Activated B cell treated with CpG ODN at 0.5 μM for 24 hours (primary cell): ENCODE measurements at regions not wholly inside any gene's neighbourhood (a gene's known extent, or its start where the extent isn't known, plus 50 kb on each side); places are given as distances from the start of the nearest gene placed in this dataset.

Experiments used
- ATAC-seq: fragments of 200-7000 bp; cut with Tn5 transposase; one replicate; pipeline ENCODE4 v1.10.0; 2021; ENCODE audit warnings: low read depth, mild to moderate bottlenecking, moderate library complexity
- CTCF ChIA-PET: fragments of 350-600 bp; sonication (Branson Sonifier 250); formaldehyde crosslinking; loops from one replicate; lab custom pipeline; 2021; ENCODE audit warnings: antibody characterized with exemption; lab: Charles Lee
- POLR2A ChIA-PET: fragments of 350-600 bp; sonication (Branson Sonifier 250); formaldehyde crosslinking; loops from one replicate; lab custom pipeline; 2021; ENCODE audit warnings: antibody characterized with exemption; lab: Charles Lee
- DNase-seq: peaks from one replicate; pipeline ENCODE4 v3.0.0; 2022
- H3K27ac Mint-ChIP-seq: one replicate; pipeline ENCODE4 v1.8.0; 2020; ENCODE audit warnings: mixed read lengths
- H3K27me3 Mint-ChIP-seq: one replicate; pipeline ENCODE4 v1.8.0; 2021; ENCODE audit warnings: mixed read lengths
- H3K36me3 Mint-ChIP-seq: one replicate; pipeline ENCODE4 v1.8.0; 2021; ENCODE audit warnings: low read depth, mixed read lengths
- H3K4me1 Mint-ChIP-seq: one replicate; pipeline ENCODE4 v1.8.0; 2021; ENCODE audit warnings: mixed read lengths
- H3K4me3 Mint-ChIP-seq: one replicate; pipeline ENCODE4 v1.8.0; 2020; ENCODE audit warnings: mild to moderate bottlenecking, mixed read lengths
- H3K9me3 Mint-ChIP-seq: one replicate; pipeline ENCODE4 v1.8.0; 2020; ENCODE audit warnings: mixed read lengths
- CTCF ChIP-seq: fragments of 200-600 bp; IDR thresholded peaks from one replicate; pipeline ENCODE4 v1.8.0; 2022; ENCODE audit warnings: antibody characterized with exemption, mild to moderate bottlenecking
- intact Hi-C: fragments of 100-400 bp; cut with micrococcal nuclease; formaldehyde crosslinking; loops from one replicate; pipeline ENCODE4 v1.15.1; 2024

GRCh38 chr13:107034236-107034872 lies 466.4 kb upstream of the ARGLU1 start:
- ChIA-PET POLR2A (no interaction called here), CTCF (no interaction called here)
- intact Hi-C loops: no loop called here
- ATAC-seq (no peak), DNase-seq (no peak)
- no peaks in the 10 kb centered on the region for H3K36me3 Mint-ChIP-seq
- no peak for TF ChIP-seq CTCF
- H3K4me1 Mint-ChIP-seq: no peaks in the 10 kb centered on the region
- H3K4me3 Mint-ChIP-seq: no peak overlapping the region
- no peaks in the 10 kb centered on the region for H3K9me3 Mint-ChIP-seq
- no peak overlapping the region for H3K27ac Mint-ChIP-seq
- no peaks in the 10 kb centered on the region for H3K27me3 Mint-ChIP-seq

GRCh38 chr13:107031716-107032115 lies 463.8 kb upstream of the ARGLU1 start:
- Mint-ChIP-seq H3K27me3 (no peaks in the 10 kb centered on the region), H3K27ac (no peak overlapping the region), H3K36me3 (no peaks in the 10 kb centered on the region), H3K4me3 (no peak overlapping the region), H3K9me3 (no peaks in the 10 kb centered on the region), H3K4me1 (no peaks in the 10 kb centered on the region)
- intact Hi-C loops: no loop called here
- ChIA-PET CTCF (no interaction called here), POLR2A (no interaction called here)
- TF ChIP-seq CTCF: no peak
- ATAC-seq (no peak), DNase-seq (no peak)

- DNase-seq (no peak), ATAC-seq (no peak)
- H3K4me1 Mint-ChIP-seq: no peaks in the 10 kb centered on the region
- intact Hi-C loops: no loop called here
- no peaks in the 10 kb centered on the region for H3K27me3 Mint-ChIP-seq
- no peak for TF ChIP-seq CTCF
- H3K36me3 Mint-ChIP-seq: no peaks in the 10 kb centered on the region
- peaks cover 1% of the 10 kb centered on the region for H3K9me3 Mint-ChIP-seq
- POLR2A ChIA-PET: no interaction called here
- CTCF ChIA-PET: no interaction called here
- H3K4me3 Mint-ChIP-seq: no peak overlapping the region
- H3K27ac Mint-ChIP-seq: no peak overlapping the region
Measured at GRCh38 chr13:107028751-107029150, 460.8 kb upstream of the ARGLU1 start.

GRCh38 chr13:107025991-107026390 lies 458.1 kb upstream of the ARGLU1 start:
- Mint-ChIP-seq H3K27ac (no peak overlapping the region), H3K36me3 (no peaks in the 10 kb centered on the region), H3K27me3 (no peaks in the 10 kb centered on the region), H3K9me3 (peaks cover 1% of the 10 kb centered on the region), H3K4me1 (no peaks in the 10 kb centered on the region), H3K4me3 (no peak overlapping the region)
- TF ChIP-seq CTCF: no peak
- intact Hi-C loops: no loop called here
- DNase-seq (no peak), ATAC-seq (no peak)
- CTCF ChIA-PET: no interaction called here
- POLR2A ChIA-PET: no interaction called here

- Mint-ChIP-seq H3K36me3 (no peaks in the 10 kb centered on the region), H3K4me3 (no peak overlapping the region), H3K27me3 (no peaks in the 10 kb centered on the region), H3K27ac (no peak overlapping the region), H3K9me3 (peaks cover 1% of the 10 kb centered on the region), H3K4me1 (no peaks in the 10 kb centered on the region)
- no peak for ATAC-seq
- TF ChIP-seq CTCF: no peak
- intact Hi-C loops: no loop called here
- ChIA-PET CTCF (no interaction called here), POLR2A (no interaction called here)
- no peak for DNase-seq
Measured at GRCh38 chr13:107023335-107023734, 455.4 kb upstream of the ARGLU1 start.
